ENCODE measurements at regions not wholly inside any gene's neighbourhood (a gene's known extent, or its start where the extent isn't known, plus 50 kb on each side); places are given as distances from the start of the nearest gene placed in this dataset.

DNA sequence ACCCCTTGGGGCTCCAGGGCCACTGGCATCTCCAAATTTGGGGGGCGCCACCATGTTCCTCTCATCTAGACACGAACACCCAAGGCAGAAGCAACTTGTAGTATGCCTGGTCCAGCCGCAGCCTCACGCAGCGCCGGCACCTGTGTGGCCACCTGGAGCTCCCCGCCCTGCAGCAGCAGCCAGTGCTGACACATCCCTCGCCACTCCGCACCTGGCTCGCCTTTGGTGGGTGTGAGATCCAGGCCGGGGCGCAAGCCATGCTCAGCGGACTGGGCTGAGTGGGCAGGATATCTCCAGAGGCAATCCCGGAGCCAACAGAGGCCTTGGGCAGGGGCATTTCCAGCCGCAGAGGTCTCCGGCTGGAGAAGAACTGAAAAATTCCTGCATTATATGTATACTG, 1563.7 kb downstream of the NCAM2 start:
- ATAC-seq = no peak
- peaks cover 9% of the 10 kb centered on the region for H3K9me3 Mint-ChIP-seq (ENCODE audit: low read depth)
- H3K36me3 Mint-ChIP-seq = no peaks in the 10 kb centered on the region
- no peak overlapping the region for H3K27ac Mint-ChIP-seq
- H3K27me3 Mint-ChIP-seq = no peaks in the 10 kb centered on the region
- CTCF ChIA-PET = no interaction called here
- no peak overlapping the region for H3K4me3 Mint-ChIP-seq
- no peaks in the 10 kb centered on the region for H3K4me1 Mint-ChIP-seq
- no peak for DNase-seq

DNA sequence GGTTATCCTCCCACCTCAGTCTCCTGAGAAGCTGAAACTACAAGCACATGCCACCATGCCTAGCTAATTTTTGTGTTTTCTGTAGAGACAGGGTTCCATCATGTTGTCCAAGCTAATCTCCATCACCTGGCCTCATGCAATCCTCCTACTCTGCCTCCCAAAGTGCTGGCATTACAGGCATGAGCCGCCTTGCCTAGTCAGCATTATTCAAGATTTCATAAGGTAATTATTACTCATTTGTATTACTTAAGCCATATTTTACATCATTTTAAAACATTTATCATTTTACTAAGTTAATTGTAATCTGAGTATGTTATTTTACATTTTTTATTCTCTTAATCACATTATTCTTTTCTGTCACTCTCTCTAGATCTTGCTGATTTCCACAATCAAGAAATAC, 1575.6 kb downstream of the NCAM2 start:
- no peaks in the 10 kb centered on the region for H3K9me3 Mint-ChIP-seq (ENCODE audit: low read depth)
- H3K27me3 Mint-ChIP-seq = no peaks in the 10 kb centered on the region
- H3K4me3 Mint-ChIP-seq = no peak overlapping the region
- ATAC-seq (no peak), DNase-seq (no peak)
- no peaks in the 10 kb centered on the region for H3K36me3 Mint-ChIP-seq
- CTCF ChIA-PET = no interaction called here
- H3K4me1 Mint-ChIP-seq = no peaks in the 10 kb centered on the region
- H3K27ac Mint-ChIP-seq = no peak overlapping the region

DNA sequence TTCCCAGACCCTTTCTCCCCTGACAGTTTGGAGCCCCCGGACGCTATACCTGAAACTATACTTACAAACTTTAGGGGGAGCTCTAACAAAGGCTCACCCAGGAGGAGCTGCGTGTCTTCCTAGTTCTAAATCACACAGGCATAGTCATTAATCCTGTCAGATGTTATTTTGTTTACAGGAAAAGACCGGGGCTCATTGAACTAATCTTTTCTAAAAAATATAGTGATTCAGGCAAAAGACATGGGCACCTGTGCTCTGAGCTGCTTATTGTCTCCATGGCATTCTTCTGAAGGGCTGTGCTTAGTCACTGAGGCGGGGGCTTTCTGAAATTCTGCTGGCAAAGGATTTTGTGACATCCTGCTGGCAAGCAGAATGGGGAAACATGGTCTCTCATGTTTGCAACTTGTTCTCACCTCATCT, 1577.0 kb downstream of the NCAM2 start:
- no peak for ATAC-seq
- no peak overlapping the region for H3K4me3 Mint-ChIP-seq
- no peaks in the 10 kb centered on the region for H3K4me1 Mint-ChIP-seq
- CTCF ChIA-PET = no interaction called here
- H3K27me3 Mint-ChIP-seq = no peaks in the 10 kb centered on the region
- H3K9me3 Mint-ChIP-seq (ENCODE audit: low read depth) = no peaks in the 10 kb centered on the region
- no peak for DNase-seq
- H3K27ac Mint-ChIP-seq = no peak overlapping the region
- no peaks in the 10 kb centered on the region for H3K36me3 Mint-ChIP-seq

DNA sequence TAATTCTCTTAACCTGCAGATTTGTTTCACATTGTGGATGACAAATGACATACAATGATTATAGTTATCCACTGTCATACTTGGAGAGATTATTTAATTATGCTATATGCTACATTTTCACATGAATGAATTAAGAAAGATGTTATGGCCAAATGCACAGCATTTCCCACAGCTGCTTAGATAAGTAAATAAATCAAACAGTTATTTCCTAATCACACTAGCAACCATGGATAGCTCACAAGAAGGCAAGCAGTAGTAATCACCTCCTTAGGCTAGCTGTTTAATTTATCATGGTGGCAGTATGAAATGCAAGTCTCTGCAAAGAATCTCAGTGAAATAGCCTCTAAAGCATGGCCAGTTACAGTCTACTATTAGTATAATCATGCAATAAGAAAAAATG, 1581.5 kb downstream of the NCAM2 start:
- no peak overlapping the region for H3K4me3 Mint-ChIP-seq
- no peak overlapping the region for H3K27ac Mint-ChIP-seq
- DNase-seq (no peak), ATAC-seq (no peak)
- no peaks in the 10 kb centered on the region for H3K36me3 Mint-ChIP-seq
- CTCF ChIA-PET = no interaction called here
- no peaks in the 10 kb centered on the region for H3K4me1 Mint-ChIP-seq
- no peaks in the 10 kb centered on the region for H3K9me3 Mint-ChIP-seq (ENCODE audit: low read depth)
- H3K27me3 Mint-ChIP-seq = no peaks in the 10 kb centered on the region

DNA sequence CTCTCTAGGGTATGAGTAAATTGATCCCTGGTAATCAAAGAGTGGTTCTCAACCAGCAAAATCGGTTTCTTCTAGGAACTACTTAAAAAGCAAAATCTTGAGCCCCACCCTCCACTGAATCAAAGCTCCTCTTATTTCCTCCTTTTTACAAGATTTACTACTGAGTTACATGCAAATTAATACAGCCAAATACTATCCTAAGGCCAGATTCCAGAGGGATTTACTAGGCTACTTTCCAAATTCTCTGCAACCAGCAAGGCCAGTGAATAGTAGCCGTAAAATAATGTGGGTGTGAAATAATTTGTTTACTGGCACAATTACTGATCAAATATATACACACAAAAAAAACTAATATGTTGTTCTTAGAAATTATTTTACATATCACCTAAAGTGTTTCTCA, 1583.8 kb downstream of the NCAM2 start:
- DNase-seq (no peak), ATAC-seq (no peak)
- Mint-ChIP-seq H3K4me3 (no peak overlapping the region), H3K27ac (no peak overlapping the region), H3K36me3 (no peaks in the 10 kb centered on the region), H3K9me3 (ENCODE audit: low read depth) (peaks cover 6% of the 10 kb centered on the region), H3K4me1 (no peaks in the 10 kb centered on the region), H3K27me3 (no peaks in the 10 kb centered on the region)
- CTCF ChIA-PET = no interaction called here

DNA sequence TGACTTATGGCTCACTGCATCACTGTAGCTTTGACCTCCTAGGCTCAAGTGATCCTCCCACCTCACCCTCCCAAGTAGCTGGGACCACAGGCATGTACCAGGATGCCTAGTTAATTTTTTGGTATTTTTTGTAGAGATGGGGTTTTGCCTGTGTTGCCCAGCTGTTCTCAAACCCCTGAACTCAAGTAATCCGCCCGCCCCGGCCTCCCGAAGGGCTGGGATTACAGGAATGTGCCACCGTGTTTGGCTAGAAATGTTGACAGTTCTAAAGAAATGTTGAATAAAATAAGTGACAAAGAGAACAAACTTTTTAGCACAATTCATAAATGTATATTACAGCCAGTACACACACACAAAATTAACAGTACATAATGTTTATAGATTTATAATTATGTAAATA, 1586.1 kb downstream of the NCAM2 start:
- Mint-ChIP-seq H3K9me3 (ENCODE audit: low read depth) (peaks cover 6% of the 10 kb centered on the region), H3K27ac (no peak overlapping the region), H3K27me3 (no peaks in the 10 kb centered on the region), H3K4me1 (no peaks in the 10 kb centered on the region), H3K4me3 (no peak overlapping the region), H3K36me3 (no peaks in the 10 kb centered on the region)
- CTCF ChIA-PET = no interaction called here
- DNase-seq = no peak
- no peak for ATAC-seq

DNA sequence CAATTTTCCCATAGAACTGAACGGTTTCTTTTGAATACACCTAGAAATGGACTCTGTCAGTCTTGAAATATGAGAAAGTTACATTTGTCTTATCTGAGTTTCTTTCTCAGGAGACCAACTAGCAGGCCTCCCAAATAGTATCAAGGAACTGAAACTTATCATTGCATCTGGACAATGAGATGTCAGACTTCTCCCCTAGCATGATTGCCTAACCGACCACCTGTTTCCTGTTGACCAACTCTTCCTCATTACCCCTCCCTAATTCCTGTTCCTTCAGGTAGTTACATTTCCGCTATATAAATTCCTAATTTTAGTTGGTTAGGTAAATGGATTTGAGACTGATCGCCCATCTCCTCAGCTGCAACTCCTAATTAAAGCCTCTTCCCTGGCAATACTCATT, 1587.3 kb downstream of the NCAM2 start:
- ATAC-seq = no peak
- CTCF ChIA-PET = no interaction called here
- H3K27me3 Mint-ChIP-seq = no peaks in the 10 kb centered on the region
- no peak for DNase-seq
- H3K27ac Mint-ChIP-seq = no peak overlapping the region
- no peak overlapping the region for H3K4me3 Mint-ChIP-seq
- H3K4me1 Mint-ChIP-seq = no peaks in the 10 kb centered on the region
- peaks cover 9% of the 10 kb centered on the region for H3K9me3 Mint-ChIP-seq (ENCODE audit: low read depth)
- no peaks in the 10 kb centered on the region for H3K36me3 Mint-ChIP-seq

DNA sequence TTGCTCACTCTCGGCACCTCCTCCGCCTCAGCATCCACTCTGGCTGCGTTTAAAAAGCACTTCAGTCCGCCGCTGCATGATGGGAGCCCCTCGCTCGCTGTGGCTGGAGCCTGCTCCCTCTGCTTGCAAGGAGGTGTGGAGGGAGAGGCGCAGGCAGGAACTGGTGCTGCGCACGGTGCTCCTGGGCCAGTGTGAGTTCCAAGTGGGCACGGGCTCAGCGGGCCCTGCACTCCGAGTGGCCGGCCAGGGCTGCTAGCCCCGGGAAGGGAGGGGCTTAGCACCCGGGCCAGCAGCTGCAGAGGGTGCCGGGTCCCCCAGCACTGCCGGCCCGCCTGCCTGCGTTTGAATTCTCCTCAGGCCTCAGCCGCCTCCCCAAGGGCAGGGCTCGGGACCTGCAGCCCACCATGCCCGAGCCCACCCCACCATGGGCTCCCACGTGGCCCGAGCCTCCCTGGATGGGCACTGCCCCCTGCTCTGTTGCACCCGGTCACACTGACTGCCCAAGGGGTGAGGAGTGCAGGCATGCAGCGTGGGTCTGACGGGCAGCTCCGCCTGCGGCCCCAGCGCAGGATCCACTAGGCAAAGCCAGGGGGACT, 1599.5 kb downstream of the NCAM2 start:
- Mint-ChIP-seq H3K9me3 (ENCODE audit: low read depth) (peaks cover 12% of the 10 kb centered on the region), H3K4me1 (no peaks in the 10 kb centered on the region), H3K36me3 (no peaks in the 10 kb centered on the region), H3K4me3 (no peak overlapping the region), H3K27ac (no peak overlapping the region), H3K27me3 (no peaks in the 10 kb centered on the region)
- ATAC-seq = no peak
- CTCF ChIA-PET = no interaction called here
- no peak for DNase-seq

DNA sequence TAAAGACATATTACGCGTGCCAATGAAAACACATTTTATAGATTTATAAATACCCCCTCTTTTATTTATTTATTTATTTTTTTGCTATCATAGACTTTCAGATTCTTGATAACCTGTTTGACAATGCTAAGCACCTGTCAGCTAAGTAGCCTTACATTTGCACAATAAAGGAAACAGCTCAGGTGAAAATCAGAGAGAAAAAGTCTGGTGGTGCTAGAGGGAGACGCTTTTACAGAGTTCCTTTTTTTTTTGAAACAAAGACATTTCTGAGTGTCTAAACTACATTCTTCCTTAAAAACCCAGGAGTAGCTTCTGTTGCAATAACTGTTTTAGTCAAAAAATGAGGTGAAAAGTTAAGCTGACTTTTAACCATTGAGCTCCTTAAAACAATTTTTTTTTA, 1611.6 kb downstream of the NCAM2 start:
- ATAC-seq (no peak), DNase-seq (no peak)
- no peaks in the 10 kb centered on the region for H3K27me3 Mint-ChIP-seq
- H3K4me3 Mint-ChIP-seq = no peak overlapping the region
- no peaks in the 10 kb centered on the region for H3K36me3 Mint-ChIP-seq
- CTCF ChIA-PET = no interaction called here
- H3K9me3 Mint-ChIP-seq (ENCODE audit: low read depth) = peaks cover 8% of the 10 kb centered on the region
- no peaks in the 10 kb centered on the region for H3K4me1 Mint-ChIP-seq
- no peak overlapping the region for H3K27ac Mint-ChIP-seq

DNA sequence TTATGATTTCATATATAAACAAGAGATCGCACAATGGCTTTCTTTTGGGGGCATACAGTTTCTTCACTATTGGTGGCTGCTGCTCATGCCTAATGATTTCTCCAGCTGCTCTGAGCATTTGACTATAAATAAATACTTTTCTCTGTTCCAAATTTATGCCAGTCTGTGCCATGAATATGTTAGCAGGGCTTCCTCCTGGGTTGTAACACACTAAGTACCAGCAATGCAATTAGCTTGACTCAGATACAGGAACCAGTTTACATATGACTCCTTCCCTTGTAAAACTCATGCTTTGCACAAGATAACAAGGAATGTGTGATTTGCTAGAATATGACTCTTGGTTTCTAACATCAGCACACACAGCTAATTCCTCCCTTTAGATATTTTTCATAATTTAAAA, 1629.7 kb downstream of the NCAM2 start:
- H3K36me3 Mint-ChIP-seq = no peaks in the 10 kb centered on the region
- no peak overlapping the region for H3K27ac Mint-ChIP-seq
- DNase-seq (no peak), ATAC-seq (no peak)
- no peaks in the 10 kb centered on the region for H3K4me1 Mint-ChIP-seq
- CTCF ChIA-PET = no interaction called here
- no peak overlapping the region for H3K4me3 Mint-ChIP-seq
- H3K27me3 Mint-ChIP-seq = no peaks in the 10 kb centered on the region
- H3K9me3 Mint-ChIP-seq (ENCODE audit: low read depth) = peaks cover 2% of the 10 kb centered on the region

DNA sequence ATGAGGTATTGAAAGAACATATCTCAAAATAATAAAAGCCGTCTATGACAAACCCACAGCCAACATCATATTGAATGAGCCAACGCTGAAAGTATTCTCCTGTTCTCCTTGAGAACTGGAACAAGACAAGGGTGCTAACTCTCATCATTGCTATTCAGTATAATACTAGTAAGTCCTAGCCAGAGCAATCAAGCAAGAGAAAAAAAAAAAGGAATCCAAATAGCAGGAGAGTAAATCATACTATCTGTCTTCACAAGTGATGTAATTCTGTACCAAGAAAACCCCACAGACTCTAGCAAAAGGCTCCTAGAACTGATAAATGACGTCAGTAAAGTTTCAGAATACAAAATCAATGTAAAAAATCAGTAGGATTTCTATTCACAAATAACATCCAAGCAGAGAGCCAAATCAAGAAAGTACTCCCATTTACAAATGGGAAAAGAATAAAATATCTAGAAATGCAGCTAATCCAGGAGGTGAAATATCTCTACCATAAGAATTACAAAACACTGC, 1632.8 kb downstream of the NCAM2 start:
- no peaks in the 10 kb centered on the region for H3K9me3 Mint-ChIP-seq (ENCODE audit: low read depth)
- H3K4me1 Mint-ChIP-seq = no peaks in the 10 kb centered on the region
- H3K27ac Mint-ChIP-seq = no peak overlapping the region
- ATAC-seq (no peak), DNase-seq (no peak)
- no peak overlapping the region for H3K4me3 Mint-ChIP-seq
- H3K36me3 Mint-ChIP-seq = no peaks in the 10 kb centered on the region
- H3K27me3 Mint-ChIP-seq = no peaks in the 10 kb centered on the region
- CTCF ChIA-PET = no interaction called here

DNA sequence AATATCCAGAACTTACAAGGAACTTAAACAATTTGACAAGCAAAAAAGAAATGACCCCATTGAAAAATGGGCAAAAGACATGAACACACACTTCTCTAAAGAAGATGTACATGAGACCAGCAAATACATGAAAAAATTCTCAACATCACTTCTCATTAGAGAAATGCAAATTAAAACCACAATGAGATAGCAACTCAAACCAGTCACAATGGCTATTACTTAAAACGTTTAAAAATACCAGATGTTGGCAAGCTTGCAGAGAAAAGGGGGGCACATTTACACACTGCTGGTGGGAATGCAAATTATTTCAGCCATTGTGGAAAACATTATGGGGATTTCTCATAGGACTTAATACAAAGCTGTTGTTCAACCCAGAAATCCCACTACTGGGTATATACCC, 1634.0 kb downstream of the NCAM2 start:
- Mint-ChIP-seq H3K4me1 (no peaks in the 10 kb centered on the region), H3K4me3 (no peak overlapping the region), H3K36me3 (no peaks in the 10 kb centered on the region), H3K9me3 (ENCODE audit: low read depth) (peaks cover 2% of the 10 kb centered on the region), H3K27ac (no peak overlapping the region), H3K27me3 (no peaks in the 10 kb centered on the region)
- no peak for ATAC-seq
- CTCF ChIA-PET = no interaction called here
- DNase-seq = no peak

DNA sequence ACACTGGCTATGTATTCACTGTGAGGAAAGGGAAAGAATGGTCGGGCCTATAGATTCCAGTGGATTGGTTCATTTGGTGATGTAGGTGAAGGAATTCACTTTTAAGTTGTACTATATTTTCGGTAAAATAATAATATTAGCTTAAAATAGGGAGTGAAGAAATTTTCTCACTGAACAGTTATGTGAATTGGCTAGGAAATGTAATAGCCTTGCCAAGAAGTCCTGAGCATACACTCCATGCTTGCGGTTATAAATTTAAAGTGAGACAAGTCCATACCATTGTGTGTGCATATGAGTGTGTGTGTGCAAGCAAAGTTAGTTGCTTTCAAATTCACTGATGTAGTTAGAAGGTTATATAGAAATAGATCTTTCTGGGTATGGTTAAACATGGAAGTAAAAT, 1651.0 kb downstream of the NCAM2 start:
- Mint-ChIP-seq H3K36me3 (no peaks in the 10 kb centered on the region), H3K27ac (no peak overlapping the region), H3K4me3 (no peak overlapping the region), H3K9me3 (ENCODE audit: low read depth) (peaks cover 4% of the 10 kb centered on the region), H3K27me3 (no peaks in the 10 kb centered on the region), H3K4me1 (no peaks in the 10 kb centered on the region)
- ATAC-seq (no peak), DNase-seq (no peak)
- CTCF ChIA-PET = no interaction called here

DNA sequence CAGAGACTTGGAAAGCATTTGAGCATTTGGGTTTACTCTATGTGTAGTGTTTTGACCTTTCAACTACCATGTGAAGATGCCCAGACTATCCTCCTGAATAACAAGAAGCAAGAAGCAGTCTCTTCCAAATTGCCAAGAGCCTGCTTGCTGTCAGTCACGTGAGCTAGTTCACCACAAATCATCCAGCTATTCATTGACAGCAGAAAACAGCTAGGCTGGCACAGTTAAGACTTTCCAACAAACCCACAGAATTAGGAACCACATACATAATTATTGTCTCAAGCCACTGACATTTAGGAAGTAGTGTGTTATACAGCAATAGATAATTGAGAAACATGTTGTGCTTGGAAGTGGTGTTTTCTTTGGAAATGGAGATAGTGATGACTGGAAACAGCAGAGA, 1652.0 kb downstream of the NCAM2 start:
- H3K27me3 Mint-ChIP-seq = no peaks in the 10 kb centered on the region
- ATAC-seq (no peak), DNase-seq (no peak)
- CTCF ChIA-PET = no interaction called here
- H3K4me3 Mint-ChIP-seq = no peak overlapping the region
- H3K4me1 Mint-ChIP-seq = no peaks in the 10 kb centered on the region
- H3K9me3 Mint-ChIP-seq (ENCODE audit: low read depth) = peaks cover 4% of the 10 kb centered on the region
- H3K27ac Mint-ChIP-seq = no peak overlapping the region
- H3K36me3 Mint-ChIP-seq = no peaks in the 10 kb centered on the region

DNA sequence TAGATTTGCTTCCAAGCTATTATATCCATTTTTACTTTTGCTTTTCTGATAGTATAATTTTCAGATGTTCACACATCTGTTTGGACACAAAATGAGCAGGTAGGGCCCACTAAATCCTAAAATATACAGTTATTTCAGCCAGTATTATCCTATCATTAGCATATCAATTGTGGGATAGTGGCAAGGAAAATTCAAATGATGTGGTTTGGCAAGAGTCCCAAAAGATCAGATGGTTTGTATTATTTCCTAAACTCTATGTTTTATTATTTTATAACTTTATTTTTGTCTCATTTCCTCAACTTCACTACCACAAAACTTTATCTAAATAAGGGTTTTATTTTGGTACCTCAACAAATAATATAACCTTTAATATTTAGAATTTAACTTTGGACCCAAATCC, 1659.6 kb downstream of the NCAM2 start:
- DNase-seq (no peak), ATAC-seq (no peak)
- no peaks in the 10 kb centered on the region for H3K9me3 Mint-ChIP-seq (ENCODE audit: low read depth)
- H3K27me3 Mint-ChIP-seq = no peaks in the 10 kb centered on the region
- CTCF ChIA-PET = no interaction called here
- no peaks in the 10 kb centered on the region for H3K4me1 Mint-ChIP-seq
- no peak overlapping the region for H3K4me3 Mint-ChIP-seq
- no peak overlapping the region for H3K27ac Mint-ChIP-seq
- no peaks in the 10 kb centered on the region for H3K36me3 Mint-ChIP-seq

Measured in activated CD8-positive, alpha-beta memory T cell treated with anti-CD3 and anti-CD28 coated beads, Interleukin-2, amount 10 ng/mL, durations not matched to agents 7 days and 5 days (primary cell).